OCI-LY7 (cell line): ENCODE measurements at regions not wholly inside any gene's neighbourhood (a gene's known extent, or its start where the extent isn't known, plus 50 kb on each side); places are given as distances from the start of the nearest gene placed in this dataset.

ENCODE experiments used
- CTCF ChIP-seq: fragments of 200-600 bp; sonication (generic); conservative IDR thresholded peaks from 2 replicates; pipeline ENCODE4 v1.5.1; 2014; ENCODE audit warnings: mild to moderate bottlenecking, antibody characterized with exemption, low read length, moderate library complexity, mixed read lengths
- EZH2phosphoT487 ChIP-seq: fragments of 200-600 bp; sonication (generic); IDR thresholded peaks from 2 replicates; pipeline ENCODE4 v1.6.1; 2018; ENCODE audit warnings: low read depth, borderline replicate concordance, mild to moderate bottlenecking, mixed run types, antibody characterized with exemption, low read length, moderate library complexity, mixed read lengths

GRCh38 chr20:48300529-48300928, 515.2 kb upstream of the SULF2 start:
- TF ChIP-seq CTCF (no peak), EZH2phosphoT487 (no peak)
